ENCODE measurements at regions not wholly inside any gene's neighbourhood (a gene's known extent, or its start where the extent isn't known, plus 50 kb on each side); places are given as distances from the start of the nearest gene placed in this dataset.

GRCh38 chr1:110779636-110780035 is 93.3 kb upstream of the CD53 start:
- TF ChIP-seq POLR2A (IDR thresholded peaks at IDR 0.05; ENCODE audit: low read depth, low read length) (no peak), POLR2AphosphoS5 (IDR thresholded peaks at IDR 0.05; ENCODE audit: insufficient read depth, low read depth, low read length) (no peak)

All from endothelial cell of umbilical vein (primary cell).